PC-3 (cell line): ENCODE measurements at regions not wholly inside any gene's neighbourhood (a gene's known extent, or its start where the extent isn't known, plus 50 kb on each side); places are given as distances from the start of the nearest gene placed in this dataset.

Source experiments
- CTCF ChIP-seq: fragments of 300-600 bp; sonication (generic); conservative IDR thresholded peaks from 2 replicates; pipeline ENCODE4 v1.5.1; 2017; ENCODE audit warnings: antibody characterized with exemption, low read depth, mild to moderate bottlenecking, low read length
- EZH2 ChIP-seq: fragments of 300-600 bp; sonication (generic); IDR thresholded peaks from one replicate; pipeline ENCODE4 v1.6.1; 2017; ENCODE audit warnings: antibody characterized with exemption, mild to moderate bottlenecking, low read length; ENCODE audit not compliant: unreplicated experiment
- EZH2phosphoT487 ChIP-seq: fragments of 300-600 bp; sonication (generic); IDR thresholded peaks from 2 replicates; pipeline ENCODE4 v1.6.1; 2018; ENCODE audit warnings: mild to moderate bottlenecking, antibody characterized with exemption, low read length, borderline replicate concordance

GRCh38 chr3:180250172-180250571 lies 213.4 kb upstream of the PEX5L start:
- TF ChIP-seq CTCF (no peak), EZH2phosphoT487 (no peak), EZH2 (no peak)
